ENCODE measurements at regions not wholly inside any gene's neighbourhood (a gene's known extent, or its start where the extent isn't known, plus 50 kb on each side); places are given as distances from the start of the nearest gene placed in this dataset.

- H3K9me3 ChIP-seq (ENCODE audit: control insufficient read depth in 4 of 4, low read length in 3 of 4): no peaks in the 10 kb centered on the region
- no peak overlapping the region for H3K9ac ChIP-seq (ENCODE audit: low read depth in 1 of 2, low read length in 2 of 2)
- no peak for DNase-seq (ENCODE audit: low spot score)
- H3K27me3 ChIP-seq (ENCODE audit: control insufficient read depth in 4 of 4, insufficient read depth in 4 of 4, low read length in 3 of 4): peaks cover 0 to 2% (median 0%) of the 10 kb centered on the region in 4 donors
- no peak overlapping the region for H3K4me3 ChIP-seq (ENCODE audit: low read depth in 1 of 3, low read length in 3 of 3)
- TF ChIP-seq SP1 (IDR thresholded peaks at IDR 0.05) (no peak), MAX (IDR thresholded peaks at IDR 0.05) (no peak), ZBTB33 (IDR thresholded peaks at IDR 0.05) (no peak), CTCF (IDR thresholded peaks at IDR 0.05; ENCODE audit: low read depth, low read length, missing input control) (no peak), FOXA1 (IDR thresholded peaks at IDR 0.05) (no peak), FOXA2 (IDR thresholded peaks at IDR 0.05) (no peak), YY1 (IDR thresholded peaks at IDR 0.05) (no peak), RXRA (IDR thresholded peaks at IDR 0.05) (no peak), GABPA (IDR thresholded peaks at IDR 0.05 in 1 of 2, conservative IDR thresholded peaks at IDR 0.05 in 1 of 2) (no peak), EGR1 (IDR thresholded peaks at IDR 0.05; ENCODE audit: low read depth in 2 of 2) (no peak)
- WGBS: 86% methylated on average over 3 of the region's 3 CpGs
- H3K4me1 ChIP-seq (ENCODE audit: control insufficient read depth in 4 of 4, insufficient read depth in 4 of 4, low read length in 3 of 4): no peaks in the 10 kb centered on the region
- H3K27ac ChIP-seq (ENCODE audit: low read depth in 1 of 2, low read length in 2 of 2): no peak overlapping the region
- no peaks in the 10 kb centered on the region for H3K36me3 ChIP-seq (ENCODE audit: control insufficient read depth in 4 of 4, insufficient read depth in 3 of 4, low read depth in 1 of 4, low read length in 3 of 4)
These were observed 147.9 kb downstream of the AKAIN1 start for GRCh38 chr18:5049124-5049523.

GRCh38 chr18:5040476-5040875 lies 156.6 kb downstream of the AKAIN1 start:
- no peak for TF ChIP-seq CTCF (IDR thresholded peaks at IDR 0.05; ENCODE audit: low read depth, low read length, missing input control)
- TF ChIP-seq FOXA1 (IDR thresholded peaks at IDR 0.05): no peak
- no peak for TF ChIP-seq EGR1 (IDR thresholded peaks at IDR 0.05; ENCODE audit: low read depth in 2 of 2)
- TF ChIP-seq MAX (IDR thresholded peaks at IDR 0.05): no peak
- TF ChIP-seq RXRA (IDR thresholded peaks at IDR 0.05): no peak
- TF ChIP-seq FOXA2 (IDR thresholded peaks at IDR 0.05): no peak
- TF ChIP-seq HNF4A (conservative IDR thresholded peaks at IDR 0.05): no peak
- TF ChIP-seq YY1 (IDR thresholded peaks at IDR 0.05): no peak
- Histone ChIP-seq H3K9ac (ENCODE audit: low read depth in 1 of 2, low read length in 2 of 2) (no peak overlapping the region), H3K9me3 (ENCODE audit: control insufficient read depth in 4 of 4, low read length in 3 of 4) (no peaks in the 10 kb centered on the region), H3K4me3 (ENCODE audit: low read depth in 1 of 3, low read length in 3 of 3) (no peak overlapping the region), H3K36me3 (ENCODE audit: control insufficient read depth in 4 of 4, insufficient read depth in 3 of 4, low read depth in 1 of 4, low read length in 3 of 4) (no peaks in the 10 kb centered on the region), H3K4me1 (ENCODE audit: control insufficient read depth in 4 of 4, insufficient read depth in 4 of 4, low read length in 3 of 4) (no peaks in the 10 kb centered on the region), H3K27me3 (ENCODE audit: control insufficient read depth in 4 of 4, insufficient read depth in 4 of 4, low read length in 3 of 4) (no peaks in the 10 kb centered on the region), H3K27ac (ENCODE audit: low read depth in 1 of 2, low read length in 2 of 2) (no peak overlapping the region)
- WGBS: 84% methylated on average over 3 of the region's 3 CpGs
- no peak for DNase-seq (ENCODE audit: low spot score)

Data from liver (tissue), 8 donors.